ENCODE measurements at regions not wholly inside any gene's neighbourhood (a gene's known extent, or its start where the extent isn't known, plus 50 kb on each side); places are given as distances from the start of the nearest gene placed in this dataset.

DNA sequence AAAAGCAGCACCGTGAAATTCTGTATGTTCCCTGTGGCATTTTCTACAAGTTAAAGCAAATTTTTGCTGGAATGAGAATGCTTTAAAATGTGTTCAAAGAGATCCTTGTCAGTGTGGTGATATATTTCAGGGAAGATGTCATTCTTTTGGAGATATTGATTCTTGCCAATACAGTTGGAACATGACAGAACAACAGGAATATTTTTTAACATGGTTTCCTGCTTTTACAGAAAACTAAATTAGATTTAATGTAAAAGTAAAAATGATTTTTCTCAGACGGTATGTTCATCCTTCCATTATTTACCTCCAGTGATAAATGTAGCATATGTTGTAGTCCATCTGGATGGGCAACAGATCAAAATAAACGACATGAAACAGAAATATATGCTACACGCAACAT is 474.8 kb downstream of the TMA16 start:
- no peaks in the 10 kb centered on the region for H3K27me3 Mint-ChIP-seq
- no peak for DNase-seq
- H3K4me3 Mint-ChIP-seq: no peak overlapping the region
- no peaks in the 10 kb centered on the region for H3K4me1 Mint-ChIP-seq
- intact Hi-C loops (cut with micrococcal nuclease): no loop called here
- H3K36me3 Mint-ChIP-seq (ENCODE audit: low read depth): no peaks in the 10 kb centered on the region
- H3K27ac Mint-ChIP-seq: no peak overlapping the region
- H3K9me3 Mint-ChIP-seq: no peaks in the 10 kb centered on the region

DNA sequence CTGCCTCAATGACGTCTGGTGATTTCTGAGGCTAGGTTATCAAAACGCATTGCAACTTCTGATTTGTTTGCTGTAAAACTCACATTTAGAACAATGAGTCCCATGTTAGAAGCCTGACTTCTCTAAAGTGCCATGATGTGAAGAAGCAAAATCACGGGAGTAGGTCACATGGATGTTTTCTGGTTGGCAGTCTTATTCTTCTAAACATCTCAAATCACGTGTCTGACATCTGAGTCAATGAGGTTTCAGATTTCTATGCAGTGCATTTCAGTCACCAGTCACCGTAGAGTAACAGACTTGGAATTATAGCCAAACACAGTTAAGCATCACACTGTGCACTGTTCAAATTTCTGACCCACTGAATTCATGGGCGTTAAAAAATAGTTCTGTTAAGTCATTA is 482.1 kb downstream of the TMA16 start:
- Mint-ChIP-seq H3K4me1 (no peaks in the 10 kb centered on the region), H3K36me3 (ENCODE audit: low read depth) (no peaks in the 10 kb centered on the region), H3K27ac (no peak overlapping the region), H3K9me3 (no peaks in the 10 kb centered on the region), H3K27me3 (no peaks in the 10 kb centered on the region), H3K4me3 (no peak overlapping the region)
- intact Hi-C loops (cut with micrococcal nuclease): no loop called here
- DNase-seq: no peak

- DNase-seq: no peak
- intact Hi-C loops (cut with micrococcal nuclease): no loop called here
- Mint-ChIP-seq H3K4me3 (no peak overlapping the region), H3K9me3 (no peaks in the 10 kb centered on the region), H3K4me1 (no peaks in the 10 kb centered on the region), H3K36me3 (ENCODE audit: low read depth) (no peaks in the 10 kb centered on the region), H3K27me3 (no peaks in the 10 kb centered on the region), H3K27ac (no peak overlapping the region)
Observed at GRCh38 chr4:163988391-163988790, 493.9 kb downstream of the TMA16 start.

- H3K36me3 Mint-ChIP-seq (ENCODE audit: low read depth): no peaks in the 10 kb centered on the region
- H3K27me3 Mint-ChIP-seq: no peaks in the 10 kb centered on the region
- no peaks in the 10 kb centered on the region for H3K9me3 Mint-ChIP-seq
- H3K4me3 Mint-ChIP-seq: no peak overlapping the region
- no peak overlapping the region for H3K27ac Mint-ChIP-seq
- intact Hi-C loops (cut with micrococcal nuclease): no loop called here
- DNase-seq: no peak
- no peaks in the 10 kb centered on the region for H3K4me1 Mint-ChIP-seq
Observed at GRCh38 chr4:163988865-163989264, 494.4 kb downstream of the TMA16 start.

GRCh38 chr4:163991298-163991865 is 496.9 kb downstream of the TMA16 start:
- Mint-ChIP-seq H3K36me3 (ENCODE audit: low read depth) (no peaks in the 10 kb centered on the region), H3K27ac (no peak overlapping the region), H3K9me3 (no peaks in the 10 kb centered on the region), H3K4me1 (no peaks in the 10 kb centered on the region), H3K4me3 (no peak overlapping the region), H3K27me3 (no peaks in the 10 kb centered on the region)
- DNase-seq: no peak
- intact Hi-C loops (cut with micrococcal nuclease): no loop called here

DNA sequence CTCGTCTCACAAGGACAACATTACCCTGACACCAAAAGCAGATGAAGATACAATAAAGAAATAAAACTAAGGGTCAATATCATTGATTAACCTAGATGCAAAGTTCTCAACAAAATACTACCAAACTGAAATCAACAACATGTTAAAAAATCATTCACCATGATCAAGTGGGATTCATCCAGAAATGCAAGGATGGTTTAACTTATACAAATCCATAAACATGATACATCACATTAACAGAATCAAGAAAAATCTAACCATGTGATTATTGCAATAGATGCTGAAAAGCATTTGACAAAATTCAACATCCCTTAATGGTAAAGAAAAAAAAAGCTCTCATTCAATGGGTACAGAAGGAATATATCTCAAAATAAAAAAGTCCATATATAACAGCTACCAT is 514.9 kb downstream of the TMA16 start:
- DNase-seq: no peak
- Mint-ChIP-seq H3K36me3 (ENCODE audit: low read depth) (no peaks in the 10 kb centered on the region), H3K9me3 (no peaks in the 10 kb centered on the region), H3K27ac (no peak overlapping the region), H3K4me3 (no peak overlapping the region), H3K4me1 (no peaks in the 10 kb centered on the region), H3K27me3 (no peaks in the 10 kb centered on the region)
- intact Hi-C loops (cut with micrococcal nuclease): no loop called here

GRCh38 chr4:164011791-164012190 is 517.3 kb downstream of the TMA16 start:
- intact Hi-C loops (cut with micrococcal nuclease): no loop called here
- no peak for DNase-seq
- Mint-ChIP-seq H3K27ac (no peak overlapping the region), H3K27me3 (no peaks in the 10 kb centered on the region), H3K9me3 (no peaks in the 10 kb centered on the region), H3K4me1 (no peaks in the 10 kb centered on the region), H3K36me3 (ENCODE audit: low read depth) (no peaks in the 10 kb centered on the region), H3K4me3 (no peak overlapping the region)

DNA sequence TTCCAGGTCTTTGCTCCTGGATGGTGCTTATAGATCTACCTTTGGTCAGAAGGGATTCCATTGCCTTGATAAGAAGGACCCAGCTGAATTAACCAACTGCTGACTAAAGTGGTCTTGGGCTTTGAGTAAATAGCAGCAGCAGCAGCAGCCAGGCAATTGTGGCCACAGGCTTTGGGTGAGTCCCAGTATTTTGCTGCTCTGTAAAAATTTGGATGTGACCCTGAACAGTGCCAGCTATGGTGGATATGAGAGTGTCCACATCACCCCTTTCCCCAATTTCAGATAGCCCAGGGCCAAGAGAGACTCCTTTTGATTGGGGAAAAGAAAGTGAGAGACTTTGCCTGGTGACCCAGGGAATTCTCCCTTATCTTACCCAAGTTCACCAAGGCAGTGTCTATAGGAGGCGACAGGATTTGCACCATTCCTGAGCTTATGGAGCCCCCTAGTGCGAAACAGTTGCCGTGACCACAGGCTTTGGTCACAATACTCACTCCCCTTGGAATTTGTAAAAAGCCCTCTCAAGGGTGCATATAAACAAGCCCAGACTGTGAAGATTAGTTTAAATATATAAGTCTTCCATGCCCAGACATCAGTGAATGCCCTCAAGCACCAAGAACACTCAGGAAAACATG is 518.0 kb downstream of the TMA16 start:
- Mint-ChIP-seq H3K9me3 (no peaks in the 10 kb centered on the region), H3K4me1 (no peaks in the 10 kb centered on the region), H3K36me3 (ENCODE audit: low read depth) (no peaks in the 10 kb centered on the region), H3K4me3 (no peak overlapping the region), H3K27me3 (no peaks in the 10 kb centered on the region), H3K27ac (no peak overlapping the region)
- intact Hi-C loops (cut with micrococcal nuclease): no loop called here
- no peak for DNase-seq

DNA sequence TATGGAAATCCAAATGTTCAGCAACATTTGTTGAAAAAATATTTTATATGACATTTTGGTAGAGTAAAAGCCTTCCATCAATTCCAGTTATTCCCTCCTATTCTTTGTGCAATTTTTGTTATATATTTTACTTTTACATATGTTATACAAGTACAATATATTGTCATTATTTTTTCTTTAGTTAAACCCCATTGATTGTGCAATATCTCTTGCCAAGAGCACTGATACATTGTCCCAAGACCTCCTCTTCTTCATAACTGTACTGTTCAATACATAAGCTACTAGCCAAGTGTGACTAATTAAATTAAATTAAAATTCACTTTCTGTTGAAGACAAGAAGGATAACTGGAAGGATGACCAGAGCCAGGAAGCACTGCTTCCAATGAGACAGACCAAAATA is 527.5 kb downstream of the TMA16 start:
- Mint-ChIP-seq H3K36me3 (ENCODE audit: low read depth) (no peaks in the 10 kb centered on the region), H3K27ac (no peak overlapping the region), H3K9me3 (no peaks in the 10 kb centered on the region), H3K4me3 (no peak overlapping the region), H3K4me1 (no peaks in the 10 kb centered on the region), H3K27me3 (no peaks in the 10 kb centered on the region)
- no peak for DNase-seq
- intact Hi-C loops (cut with micrococcal nuclease): no loop called here

GRCh38 chr4:164023214-164023613 is 528.7 kb downstream of the TMA16 start:
- H3K27me3 Mint-ChIP-seq: no peaks in the 10 kb centered on the region
- intact Hi-C loops (cut with micrococcal nuclease): no loop called here
- no peak for DNase-seq

DNA sequence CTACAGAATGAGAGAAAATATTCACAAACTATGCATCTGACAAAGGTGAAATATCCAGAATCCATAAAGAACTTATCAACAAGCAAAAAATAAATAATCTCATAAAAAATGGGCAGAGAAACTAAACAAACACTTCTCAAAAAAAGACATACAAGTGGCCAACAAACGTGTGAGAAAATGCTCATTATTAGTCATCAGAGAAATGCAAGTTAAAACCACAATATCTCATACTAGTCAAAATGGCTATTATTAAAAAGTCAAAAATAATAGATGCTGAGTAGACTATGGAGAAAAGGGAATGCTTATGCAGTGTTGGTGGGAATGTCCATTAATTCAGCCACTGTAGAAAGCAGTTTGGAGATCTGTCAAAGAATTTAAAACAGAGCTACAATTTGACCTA is 533.3 kb downstream of the TMA16 start:
- DNase-seq: no peak
- no peaks in the 10 kb centered on the region for H3K9me3 Mint-ChIP-seq
- H3K4me1 Mint-ChIP-seq: no peaks in the 10 kb centered on the region
- intact Hi-C loops (cut with micrococcal nuclease): no loop called here
- no peak overlapping the region for H3K4me3 Mint-ChIP-seq
- no peaks in the 10 kb centered on the region for H3K36me3 Mint-ChIP-seq (ENCODE audit: low read depth)
- H3K27ac Mint-ChIP-seq: no peak overlapping the region
- no peaks in the 10 kb centered on the region for H3K27me3 Mint-ChIP-seq

More at GRCh38 chr4:164023214-164023613, 528.7 kb downstream of the TMA16 start:
- no peak overlapping the region for H3K27ac Mint-ChIP-seq
- H3K4me1 Mint-ChIP-seq: no peaks in the 10 kb centered on the region
- no peak overlapping the region for H3K4me3 Mint-ChIP-seq
- no peaks in the 10 kb centered on the region for H3K9me3 Mint-ChIP-seq
- no peaks in the 10 kb centered on the region for H3K36me3 Mint-ChIP-seq (ENCODE audit: low read depth)

- no peaks in the 10 kb centered on the region for H3K4me1 Mint-ChIP-seq
- peaks cover 7% of the 10 kb centered on the region for H3K9me3 Mint-ChIP-seq
- H3K27me3 Mint-ChIP-seq: no peaks in the 10 kb centered on the region
- H3K4me3 Mint-ChIP-seq: no peak overlapping the region
- no peak for DNase-seq
- intact Hi-C loops (cut with micrococcal nuclease): no loop called here
- H3K36me3 Mint-ChIP-seq (ENCODE audit: low read depth): no peaks in the 10 kb centered on the region
- no peak overlapping the region for H3K27ac Mint-ChIP-seq
Observed at GRCh38 chr4:164039482-164039881, 545.0 kb downstream of the TMA16 start.

- H3K27ac Mint-ChIP-seq: no peak overlapping the region
- H3K36me3 Mint-ChIP-seq (ENCODE audit: low read depth): no peaks in the 10 kb centered on the region
- no peak for DNase-seq
- no peak overlapping the region for H3K4me3 Mint-ChIP-seq
- H3K27me3 Mint-ChIP-seq: no peaks in the 10 kb centered on the region
- H3K4me1 Mint-ChIP-seq: no peaks in the 10 kb centered on the region
- intact Hi-C loops (cut with micrococcal nuclease): no loop called here
- H3K9me3 Mint-ChIP-seq: no peaks in the 10 kb centered on the region
Observed at GRCh38 chr4:164056426-164057142, 562.1 kb downstream of the TMA16 start.

GRCh38 chr4:164058776-164059445 is 564.4 kb downstream of the TMA16 start:
- H3K36me3 Mint-ChIP-seq (ENCODE audit: low read depth): no peaks in the 10 kb centered on the region
- no peak overlapping the region for H3K27ac Mint-ChIP-seq
- DNase-seq: no peak
- no peaks in the 10 kb centered on the region for H3K9me3 Mint-ChIP-seq
- no peaks in the 10 kb centered on the region for H3K27me3 Mint-ChIP-seq
- no peaks in the 10 kb centered on the region for H3K4me1 Mint-ChIP-seq
- intact Hi-C loops (cut with micrococcal nuclease): no loop called here
- no peak overlapping the region for H3K4me3 Mint-ChIP-seq

Data from activated CD4-positive, alpha-beta T cell treated with anti-CD3 and anti-CD28 coated beads, Interleukin-2, amount 10 ng/mL, durations not matched to agents 24 days and 14 days (primary cell).